ENCODE measurements at regions not wholly inside any gene's neighbourhood (a gene's known extent, or its start where the extent isn't known, plus 50 kb on each side); places are given as distances from the start of the nearest gene placed in this dataset.

- TF ChIP-seq ZNF280C (tag by site-specific recombination; IDR thresholded peaks at IDR 0.05) (no peak), ZNF148 (tag by site-specific recombination; IDR thresholded peaks at IDR 0.05; ENCODE audit: borderline replicate concordance) (no peak), PRDM6 (tag by site-specific recombination; IDR thresholded peaks at IDR 0.05) (no peak), ZNF548 (tag by site-specific recombination; IDR thresholded peaks at IDR 0.05) (no peak), ZNF664 (tag by site-specific recombination; IDR thresholded peaks at IDR 0.05) (no peak), ZNF776 (tag by site-specific recombination; IDR thresholded peaks at IDR 0.05; ENCODE audit: borderline replicate concordance) (no peak)
Measured at GRCh38 chr2:150937030-150937429, 324.6 kb downstream of the RBM43 start (continued).

- ChIA-PET CTCF (no interaction called here), POLR2A (no interaction called here)
- Histone ChIP-seq H3K36me3 (ENCODE audit: control insufficient read depth in 2 of 2, insufficient read depth in 1 of 2, low read length in 2 of 2) (no peaks in the 10 kb centered on the region), H3K4me3 (ENCODE audit: low read depth, low read length) (no peak overlapping the region), H3K27ac (ENCODE audit: extremely low read depth, low read depth, low read length) (no peak overlapping the region), H3K4me1 (ENCODE audit: control insufficient read depth, insufficient read depth, low read length) (no peaks in the 10 kb centered on the region), H3K9me3 (ENCODE audit: control insufficient read depth, insufficient read depth, low read depth, low read length) (no peaks in the 10 kb centered on the region)
- TF ChIP-seq SCRT1 (tag by site-specific recombination; IDR thresholded peaks at IDR 0.05; ENCODE audit: borderline replicate concordance) (no peak), ZNF324 (tag by site-specific recombination; IDR thresholded peaks at IDR 0.05) (no peak), ZNF2 (tag by site-specific recombination; IDR thresholded peaks at IDR 0.05) (no peak)
Measured at GRCh38 chr2:150931451-150931850, 330.2 kb downstream of the RBM43 start.

GRCh38 chr2:150925611-150926010 is 336.1 kb downstream of the RBM43 start:
- no peak for TF ChIP-seq ZNF19 (tag by site-specific recombination; IDR thresholded peaks at IDR 0.05; ENCODE audit: low read depth)
- no peak for TF ChIP-seq TCF7L2 (IDR thresholded peaks at IDR 0.05; ENCODE audit: borderline replicate concordance, low read depth, low read length)
- TF ChIP-seq ZBTB26 (tag by site-specific recombination; optimal IDR thresholded peaks at IDR 0.05): no peak
- TF ChIP-seq ZBTB11 (tag by site-specific recombination; conservative IDR thresholded peaks at IDR 0.05; ENCODE audit: low read depth): no peak
- TF ChIP-seq ZIC2 (tag by site-specific recombination; IDR thresholded peaks at IDR 0.05): no peak
- no peak for TF ChIP-seq SCRT1 (tag by site-specific recombination; IDR thresholded peaks at IDR 0.05; ENCODE audit: borderline replicate concordance)
- TF ChIP-seq ZNF366 (tag by site-specific recombination; conservative IDR thresholded peaks at IDR 0.05): no peak
- TF ChIP-seq INSM2 (tag by site-specific recombination; IDR thresholded peaks at IDR 0.05): no peak
- no peak for TF ChIP-seq KLF17 (tag by site-specific recombination; IDR thresholded peaks at IDR 0.05)
- ChIA-PET POLR2A (no interaction called here), CTCF (no interaction called here)
- H3K4me3 ChIP-seq (ENCODE audit: low read depth, low read length): no peak overlapping the region
- no peaks in the 10 kb centered on the region for H3K4me1 ChIP-seq (ENCODE audit: control insufficient read depth, insufficient read depth, low read length)
- H3K27ac ChIP-seq (ENCODE audit: extremely low read depth, low read depth, low read length): no peak overlapping the region
- H3K36me3 ChIP-seq (ENCODE audit: control insufficient read depth in 2 of 2, insufficient read depth in 1 of 2, low read length in 2 of 2): no peaks in the 10 kb centered on the region
- H3K9me3 ChIP-seq (ENCODE audit: control insufficient read depth, insufficient read depth, low read depth, low read length): no peaks in the 10 kb centered on the region

Measured in HEK293 (cell line).